HG03196 (cell line): ENCODE measurements at regions not wholly inside any gene's neighbourhood (a gene's known extent, or its start where the extent isn't known, plus 50 kb on each side); places are given as distances from the start of the nearest gene placed in this dataset.
"Not testable (repeated sequence)": the region's sequence is repeated elsewhere in the genome, so short reads cannot be mapped to it uniquely, and the experiment has no call there.

Experiments used
- ATAC-seq: cut with Tn5 transposase; IDR thresholded peaks from one replicate; pipeline ENCODE4 v1.9.1; 2021; ENCODE audit not compliant: unreplicated experiment

- no peak for ATAC-seq
These were observed 253.7 kb upstream of the DIAPH2 start for GRCh38 chrX:96430756-96431455.

- ATAC-seq: no peak
These were observed 252.0 kb upstream of the DIAPH2 start for GRCh38 chrX:96432647-96433046.

- no peak for ATAC-seq
These were observed 251.1 kb upstream of the DIAPH2 start for GRCh38 chrX:96433409-96434077.

GRCh38 chrX:96435378-96436035 lies 249.1 kb upstream of the DIAPH2 start:
- no peak for ATAC-seq

GRCh38 chrX:96436105-96436504 lies 248.5 kb upstream of the DIAPH2 start:
- no peak for ATAC-seq

- no peak for ATAC-seq
These were observed 245.8 kb upstream of the DIAPH2 start for GRCh38 chrX:96438803-96439202.

GRCh38 chrX:96440941-96441340 lies 243.7 kb upstream of the DIAPH2 start:
- no peak for ATAC-seq

GRCh38 chrX:96445531-96446065 lies 239.0 kb upstream of the DIAPH2 start:
- ATAC-seq: no peak

GRCh38 chrX:96446524-96446923 lies 238.1 kb upstream of the DIAPH2 start:
- ATAC-seq: no peak

GRCh38 chrX:96447161-96447560 lies 237.5 kb upstream of the DIAPH2 start:
- ATAC-seq: no peak

- ATAC-seq: no peak
These were observed 235.5 kb upstream of the DIAPH2 start for GRCh38 chrX:96449191-96449590.

- ATAC-seq: no peak
These were observed 234.7 kb upstream of the DIAPH2 start for GRCh38 chrX:96449896-96450295.

- ATAC-seq: peak; percentile 92
These were observed 231.5 kb upstream of the DIAPH2 start for GRCh38 chrX:96453139-96453538.

GRCh38 chrX:96455078-96455477 lies 229.6 kb upstream of the DIAPH2 start:
- no peak for ATAC-seq

GRCh38 chrX:96464880-96465558 lies 219.6 kb upstream of the DIAPH2 start:
- ATAC-seq: no peak

- ATAC-seq: no peak
These were observed 210.5 kb upstream of the DIAPH2 start for GRCh38 chrX:96474029-96474740.

- no peak for ATAC-seq
These were observed 209.9 kb upstream of the DIAPH2 start for GRCh38 chrX:96474741-96475125.

GRCh38 chrX:96480081-96480480 lies 204.6 kb upstream of the DIAPH2 start:
- ATAC-seq: no peak

GRCh38 chrX:96481831-96482230 lies 202.8 kb upstream of the DIAPH2 start:
- no peak for ATAC-seq

- no peak for ATAC-seq
These were observed 200.9 kb upstream of the DIAPH2 start for GRCh38 chrX:96483647-96484160.

GRCh38 chrX:96486687-96487086 lies 198.0 kb upstream of the DIAPH2 start:
- ATAC-seq: not testable (repeated sequence)
